ENCODE measurements at regions not wholly inside any gene's neighbourhood (a gene's known extent, or its start where the extent isn't known, plus 50 kb on each side); places are given as distances from the start of the nearest gene placed in this dataset.

DNA sequence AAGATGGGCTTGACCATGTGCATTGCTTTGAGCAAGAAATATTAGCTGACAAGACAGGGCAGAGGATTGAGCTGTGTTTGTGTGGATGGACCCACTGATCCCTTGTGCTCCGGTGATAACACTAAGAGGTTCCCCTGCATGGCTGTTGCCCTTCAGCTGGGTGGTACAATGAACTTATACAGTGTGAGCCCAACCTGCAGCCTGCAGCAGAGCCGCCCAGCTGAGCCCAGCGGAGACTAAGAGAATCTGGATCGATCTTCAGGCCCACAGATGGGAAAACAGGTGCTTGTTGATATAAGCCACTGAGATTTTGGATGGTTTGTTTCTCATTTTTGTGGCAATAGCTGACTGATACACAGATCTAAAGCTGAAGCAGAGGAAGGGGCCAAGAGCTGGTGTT, 177.4 kb upstream of the SYT13 start:
- intact Hi-C loops (cut with micrococcal nuclease): no loop called here
- FAIRE-seq (no peak), DNase-seq (ENCODE audit: low read depth, low spot score) (no peak)
- Histone ChIP-seq H3K9ac (replicated peaks; ENCODE audit: extremely low read depth, insufficient read depth, low read length) (no peak overlapping the region), H3K4me3 (replicated peaks in 1 of 3; ENCODE audit: insufficient read depth in 1 of 3, low read depth in 1 of 3, low read length in 3 of 3) (no peak overlapping the region), H3K27me3 (ENCODE audit: control insufficient read depth in 2 of 2, insufficient read depth in 2 of 2, low read length in 2 of 2) (no peaks in the 10 kb centered on the region), H3K79me2 (ENCODE audit: control insufficient read depth, insufficient read depth, low read length) (no peaks in the 10 kb centered on the region), H3K9me3 (replicated peaks; ENCODE audit: control insufficient read depth, insufficient read depth, low read length) (no peaks in the 10 kb centered on the region), H2AFZ (ENCODE audit: low read depth, low read length) (no peak overlapping the region), H3K4me2 (ENCODE audit: insufficient read depth, low read length) (no peak overlapping the region), H3K36me3 (ENCODE audit: control insufficient read depth in 2 of 2, extremely low read depth in 1 of 2, insufficient read depth in 2 of 2, low read length in 2 of 2) (no peaks in the 10 kb centered on the region), H3K27ac (ENCODE audit: insufficient read depth, low read depth, low read length) (no peak overlapping the region), H4K20me1 (replicated peaks; ENCODE audit: control insufficient read depth, extremely low read depth, insufficient read depth, low read length) (no peaks in the 10 kb centered on the region), H3K4me1 (ENCODE audit: control insufficient read depth, extremely low read depth, insufficient read depth, low read length) (peaks cover 6% of the 10 kb centered on the region), H3K9me1 (replicated peaks; ENCODE audit: control insufficient read depth, extremely low read depth, insufficient read depth, low read length) (no peaks in the 10 kb centered on the region)
- BruUV-seq (replicated peaks): no TSS peak
- dilution Hi-C loops (cut with MboI; ENCODE audit: extremely low pct_ligation_motif_present, low sequenced_read_pairs): no loop called here
- ChIA-PET POLR2A (no interaction called here), CTCF (interaction anchor here (1.3 to 2.0 kb wide), 2 partner anchors 10 to 308 kb away, joined by 4 to 7 read pairs; no protein-coding TSS in a partner anchor)
- no peak for TF ChIP-seq JUN (IDR thresholded peaks at IDR 0.05; ENCODE audit: borderline replicate concordance, insufficient read depth, insufficient read length, low read depth)
- no peak for TF ChIP-seq POLR2AphosphoS5 (IDR thresholded peaks at IDR 0.05; ENCODE audit: insufficient read depth, low read depth, low read length)
- TF ChIP-seq POLR2A (IDR thresholded peaks at IDR 0.05; ENCODE audit: low read depth, low read length): no peak
- no peak for TF ChIP-seq MYC (IDR thresholded peaks at IDR 0.05; ENCODE audit: low read depth, low read length)

DNA sequence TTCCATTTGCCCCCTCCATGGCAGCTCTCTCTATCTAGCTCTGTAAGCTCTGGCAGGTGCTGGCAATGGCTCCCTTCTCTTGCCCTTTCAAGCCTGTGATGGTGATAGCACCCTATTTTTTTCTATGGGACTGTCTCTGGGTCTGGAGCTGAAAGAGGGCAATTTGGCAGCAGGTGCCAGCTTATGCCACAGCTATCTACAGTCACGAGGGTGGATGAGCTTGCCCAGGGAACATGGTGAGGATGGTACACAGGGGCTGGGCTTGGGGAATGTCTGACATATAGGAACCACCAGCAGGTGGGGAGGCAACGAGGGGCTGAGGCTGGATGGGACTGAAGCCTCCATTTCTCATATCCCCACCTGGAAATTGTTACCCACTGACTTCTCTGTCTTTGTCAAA, 175.4 kb upstream of the SYT13 start:
- Histone ChIP-seq H4K20me1 (replicated peaks; ENCODE audit: control insufficient read depth, extremely low read depth, insufficient read depth, low read length) (no peaks in the 10 kb centered on the region), H3K27ac (ENCODE audit: insufficient read depth, low read depth, low read length) (no peak overlapping the region), H3K27me3 (ENCODE audit: control insufficient read depth in 2 of 2, insufficient read depth in 2 of 2, low read length in 2 of 2) (no peaks in the 10 kb centered on the region), H2AFZ (ENCODE audit: low read depth, low read length) (no peak overlapping the region), H3K9ac (replicated peaks; ENCODE audit: extremely low read depth, insufficient read depth, low read length) (no peak overlapping the region), H3K9me1 (replicated peaks; ENCODE audit: control insufficient read depth, extremely low read depth, insufficient read depth, low read length) (no peaks in the 10 kb centered on the region), H3K9me3 (replicated peaks; ENCODE audit: control insufficient read depth, insufficient read depth, low read length) (no peaks in the 10 kb centered on the region), H3K4me1 (ENCODE audit: control insufficient read depth, extremely low read depth, insufficient read depth, low read length) (no peaks in the 10 kb centered on the region), H3K79me2 (ENCODE audit: control insufficient read depth, insufficient read depth, low read length) (no peaks in the 10 kb centered on the region), H3K4me2 (ENCODE audit: insufficient read depth, low read length) (no peak overlapping the region), H3K36me3 (ENCODE audit: control insufficient read depth in 2 of 2, extremely low read depth in 1 of 2, insufficient read depth in 2 of 2, low read length in 2 of 2) (no peaks in the 10 kb centered on the region), H3K4me3 (replicated peaks in 1 of 3; ENCODE audit: insufficient read depth in 1 of 3, low read depth in 1 of 3, low read length in 3 of 3) (no peak overlapping the region)
- DNase-seq (ENCODE audit: low read depth, low spot score) (no peak), FAIRE-seq (no peak)
- BruUV-seq (replicated peaks): no TSS peak
- POLR2A ChIA-PET: no interaction called here
- dilution Hi-C loops (cut with MboI; ENCODE audit: extremely low pct_ligation_motif_present, low sequenced_read_pairs) (no loop called here), intact Hi-C loops (cut with micrococcal nuclease) (no loop called here)
- TF ChIP-seq JUN (IDR thresholded peaks at IDR 0.05; ENCODE audit: borderline replicate concordance, insufficient read depth, insufficient read length, low read depth) (no peak), FOS (IDR thresholded peaks at IDR 0.05; ENCODE audit: borderline replicate concordance, insufficient read depth, low read length) (no peak), CTCF (IDR thresholded peaks at IDR 0.05; ENCODE audit: extremely low read depth in 1 of 2, insufficient read depth in 1 of 2, low read depth in 1 of 2, low read length in 2 of 2) (no peak), POLR2A (IDR thresholded peaks at IDR 0.05; ENCODE audit: low read depth, low read length) (no peak), EZH2 (IDR thresholded peaks at IDR 0.05; ENCODE audit: borderline replicate concordance, low read depth, low read length, severe bottlenecking) (no peak), GATA2 (IDR thresholded peaks at IDR 0.05; ENCODE audit: insufficient read depth, insufficient read length, low read depth, low read length) (no peak), MYC (IDR thresholded peaks at IDR 0.05; ENCODE audit: low read depth, low read length) (no peak), POLR2AphosphoS5 (IDR thresholded peaks at IDR 0.05; ENCODE audit: insufficient read depth, low read depth, low read length) (no peak)
- TF ChIP-seq, protein P1, sequence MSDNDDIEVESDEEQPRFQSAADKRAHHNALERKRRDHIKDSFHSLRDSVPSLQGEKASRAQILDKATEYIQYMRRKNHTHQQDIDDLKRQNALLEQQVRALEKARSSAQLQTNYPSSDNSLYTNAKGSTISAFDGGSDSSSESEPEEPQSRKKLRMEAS (IDR thresholded peaks at IDR 0.05; ENCODE audit: insufficient read depth, insufficient read length): no peak
- CTCF ChIA-PET: no interaction called here

All from endothelial cell of umbilical vein (primary cell).